Stimulated activated CD8-positive, alpha-beta memory T cell treated with anti-CD3 and anti-CD28 coated beads, Interleukin-4, amount 100 ng/mL, for 1 hour (primary cell): ENCODE measurements at regions not wholly inside any gene's neighbourhood (a gene's known extent, or its start where the extent isn't known, plus 50 kb on each side); places are given as distances from the start of the nearest gene placed in this dataset.
"Not testable (repeated sequence)": the region's sequence is repeated elsewhere in the genome, so short reads cannot be mapped to it uniquely, and the experiment has no call there.

ENCODE experiments used
- DNase-seq, 2 donors: peaks; one replicate each; pipeline ENCODE4 v3.0.0-alpha.2; 2020; ENCODE audit warnings: low read depth in 2 of 2, low spot score in 1 of 2

DNA sequence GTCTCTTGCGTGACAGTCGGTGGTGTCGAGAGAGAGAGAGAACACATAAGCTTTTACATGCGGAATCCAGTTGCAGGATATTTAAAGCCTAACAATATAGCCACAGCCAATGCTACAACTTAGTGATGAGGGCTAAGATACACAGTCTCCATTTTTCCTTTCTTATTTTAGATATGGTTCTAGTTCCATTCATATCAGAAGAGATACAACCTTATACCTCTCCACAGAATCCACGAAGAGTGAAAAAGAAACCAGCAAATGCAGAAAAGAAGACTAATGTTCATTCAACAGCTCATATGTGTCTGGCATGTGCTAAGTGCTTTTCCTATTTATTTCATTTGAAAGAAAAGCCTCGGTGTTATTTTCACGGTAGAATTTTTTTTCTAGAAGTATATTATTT lies 249.0 kb upstream of the SLITRK1 start:
- no peak for DNase-seq

GRCh38 chr13:84130495-84131114 lies 248.3 kb upstream of the SLITRK1 start:
- no peak for DNase-seq

- no peak for DNase-seq
Measured at GRCh38 chr13:84129966-84130365, 247.7 kb upstream of the SLITRK1 start.

- no peak for DNase-seq
Measured at GRCh38 chr13:84127597-84128128, 245.4 kb upstream of the SLITRK1 start.

DNA sequence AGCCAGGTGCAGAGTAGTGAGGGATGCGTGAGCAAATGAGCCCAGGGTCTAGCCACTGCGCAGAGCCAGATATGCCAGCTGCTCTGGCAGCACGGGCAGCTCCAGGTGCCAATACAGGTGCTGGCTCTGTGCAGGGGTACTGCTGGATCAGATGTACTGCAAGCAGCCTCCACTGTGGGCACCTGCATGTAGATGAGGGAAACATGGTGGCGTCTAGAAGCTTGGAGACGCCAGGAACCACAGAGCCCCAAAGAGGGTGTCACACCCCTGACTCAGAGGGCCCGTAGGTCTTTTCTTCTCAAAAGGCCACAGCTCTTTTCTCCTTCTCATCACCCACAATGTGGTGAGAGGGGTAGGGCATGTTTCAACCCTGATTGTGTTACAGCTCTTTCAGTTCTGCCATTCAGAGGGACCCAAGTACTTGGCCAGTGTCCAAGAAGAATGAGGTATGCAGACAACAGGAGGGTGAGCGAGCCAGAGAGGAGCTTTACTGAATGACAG lies 244.4 kb upstream of the SLITRK1 start:
- no peak for DNase-seq

DNA sequence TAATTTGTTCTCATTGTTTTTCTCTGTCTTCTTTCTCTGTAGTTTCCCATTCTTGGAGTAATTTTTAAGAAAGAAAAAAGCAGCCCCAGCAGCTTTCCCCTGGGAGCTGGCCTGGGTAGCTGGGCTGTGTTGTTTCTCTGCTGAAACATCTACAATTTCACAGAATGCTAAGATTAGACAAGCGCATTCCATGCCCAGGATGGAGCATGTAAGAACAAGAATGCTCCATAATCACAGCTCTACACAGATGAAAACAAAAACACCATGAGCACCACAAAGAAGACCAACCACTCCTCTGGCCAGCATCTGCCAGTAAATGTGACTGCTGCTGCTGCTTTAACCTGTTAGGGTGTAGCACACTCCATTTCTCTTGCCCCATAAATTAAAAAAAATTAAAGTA lies 239.2 kb upstream of the SLITRK1 start:
- DNase-seq: no peak

DNA sequence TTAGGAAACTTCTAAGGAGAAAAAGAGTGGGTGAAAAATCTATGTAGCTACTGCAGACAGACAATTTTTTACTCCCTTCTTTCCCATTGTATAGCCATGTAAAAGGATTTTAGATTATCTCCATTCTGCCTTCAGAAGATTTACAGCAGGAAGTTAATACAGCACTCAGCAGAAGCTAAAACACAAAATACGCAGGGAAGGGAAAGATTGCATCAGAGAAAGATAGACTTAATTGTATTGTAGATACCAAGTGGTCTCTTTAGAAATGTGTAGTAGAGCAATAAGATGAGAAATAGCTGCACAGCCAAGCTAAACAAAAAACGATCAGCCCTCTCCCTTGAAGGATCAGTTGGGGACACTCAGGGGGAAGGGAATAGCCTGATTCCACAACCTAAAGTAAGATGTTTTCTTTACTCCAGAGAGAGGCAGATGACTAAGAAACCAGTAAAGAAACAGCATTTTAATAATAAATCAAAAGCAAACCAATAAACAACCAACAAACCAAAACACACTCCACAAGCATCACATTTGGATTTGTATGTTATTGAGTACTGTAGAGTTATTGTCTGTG lies 236.7 kb upstream of the SLITRK1 start:
- no peak for DNase-seq

DNA sequence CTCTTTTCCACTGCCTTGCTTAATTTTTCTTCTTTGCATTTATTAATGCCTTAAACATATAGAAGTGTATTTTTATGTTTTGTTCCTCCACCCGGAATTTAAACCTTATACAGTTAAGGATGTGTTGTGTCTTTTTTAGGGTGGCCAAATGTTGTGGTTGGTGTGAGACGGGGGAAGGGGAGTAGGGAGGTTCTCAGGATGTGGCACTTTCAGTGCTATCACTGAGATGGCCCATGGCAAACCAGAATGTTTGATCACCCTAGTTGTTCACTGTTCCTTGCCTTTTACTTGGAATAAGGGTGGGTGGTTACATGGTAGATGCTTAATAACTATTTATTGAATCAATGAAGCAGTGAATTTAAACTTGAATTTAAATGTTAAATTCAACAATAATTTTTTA lies 216.0 kb upstream of the SLITRK1 start:
- DNase-seq: no peak

GRCh38 chr13:84097148-84097547 lies 214.9 kb upstream of the SLITRK1 start:
- no peak for DNase-seq

DNA sequence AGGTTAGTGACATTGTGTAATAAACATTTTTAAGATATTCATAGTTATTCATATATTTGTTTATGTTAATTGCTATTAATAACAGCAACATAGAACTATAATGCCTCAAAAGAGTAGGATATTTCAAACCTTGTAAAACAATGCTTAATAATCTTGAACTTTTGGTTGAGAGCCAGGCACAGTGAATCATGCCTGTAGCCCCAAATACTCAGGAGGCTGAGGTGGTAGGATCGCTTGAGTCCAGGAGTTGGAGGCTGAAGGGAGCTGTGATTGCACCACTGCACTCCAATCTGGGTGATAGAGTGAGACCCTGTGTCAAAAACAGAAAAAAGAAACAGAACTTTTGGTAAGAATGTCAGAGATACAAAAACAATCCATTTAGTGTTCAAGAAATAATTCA lies 213.9 kb upstream of the SLITRK1 start:
- no peak for DNase-seq

DNA sequence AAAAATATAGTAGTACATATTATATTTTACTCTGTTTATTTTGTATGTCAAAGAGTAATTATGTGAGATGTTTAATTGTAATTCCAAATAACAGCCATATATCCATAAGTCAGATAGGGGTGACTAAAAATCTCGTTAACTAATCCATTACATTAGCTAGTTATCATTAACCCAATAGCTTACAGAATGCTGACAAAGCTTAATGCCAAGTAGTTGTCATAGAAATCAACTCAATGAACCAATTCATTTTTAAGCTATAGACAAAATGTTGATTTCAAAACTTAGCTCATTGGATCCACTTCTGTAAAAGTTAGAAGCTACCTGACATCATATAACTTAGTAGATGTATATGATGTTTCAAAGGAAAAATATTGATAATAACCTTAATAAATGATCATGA lies 206.7 kb upstream of the SLITRK1 start:
- DNase-seq: no peak

GRCh38 chr13:84086847-84087162 lies 204.5 kb upstream of the SLITRK1 start:
- DNase-seq: no peak

DNA sequence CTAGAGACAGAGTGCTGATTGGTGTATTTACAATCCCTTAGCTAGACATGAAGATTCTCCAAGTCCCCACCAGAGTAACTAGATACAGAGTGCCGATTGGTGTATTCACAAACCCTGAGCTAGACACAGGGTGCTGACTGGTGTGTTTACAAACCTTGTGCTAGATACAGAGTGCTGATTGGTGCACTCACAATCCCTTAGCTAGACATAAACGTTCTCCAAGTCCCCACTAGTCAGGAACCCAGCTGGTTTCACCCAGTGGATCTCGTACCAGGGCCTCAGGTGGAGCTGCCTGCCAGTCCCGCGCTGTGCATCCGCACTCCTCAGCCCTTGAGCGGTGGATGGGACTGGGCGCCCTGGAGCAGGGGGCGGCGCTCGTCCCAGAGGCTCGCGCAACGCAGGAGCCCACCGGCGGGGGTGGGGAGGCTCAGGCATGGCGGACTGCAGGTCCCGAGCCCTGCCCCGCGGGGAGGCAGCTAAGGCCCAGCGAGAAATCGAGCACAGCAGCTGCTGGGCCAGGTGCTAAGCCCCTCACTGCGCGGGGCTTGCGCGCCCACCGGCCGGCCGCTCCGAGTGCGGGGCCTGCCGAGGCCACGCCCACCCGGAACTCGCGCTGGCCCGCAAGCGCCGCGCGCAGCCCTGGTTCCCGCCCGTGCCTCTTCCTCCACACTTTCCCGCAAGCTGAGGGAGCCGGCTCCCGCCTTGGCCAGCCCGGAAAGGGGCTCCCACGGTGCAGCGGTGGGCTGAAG lies 204.0 kb upstream of the SLITRK1 start:
- DNase-seq: not testable (repeated sequence)

DNA sequence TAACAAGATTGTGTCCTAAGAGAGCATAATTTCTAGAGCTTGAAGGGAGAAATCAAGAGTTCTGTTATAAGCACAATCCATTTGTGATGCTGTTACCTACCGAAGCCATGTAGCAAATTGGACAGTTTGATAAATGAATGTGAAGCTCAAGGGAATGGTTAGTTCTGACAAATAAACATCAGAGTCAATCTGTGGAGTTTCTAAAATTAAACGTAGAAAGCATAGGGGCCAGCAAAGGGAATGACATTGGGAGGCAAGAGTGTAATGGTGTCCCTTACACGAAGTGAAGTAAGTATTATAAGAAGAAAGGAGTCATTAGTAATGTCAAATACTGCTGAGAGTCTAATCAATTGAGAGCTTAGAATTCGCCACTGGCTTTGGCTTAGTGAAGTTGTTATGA lies 200.2 kb upstream of the SLITRK1 start:
- no peak for DNase-seq

- no peak for DNase-seq
Measured at GRCh38 chr13:84080748-84081530, 198.7 kb upstream of the SLITRK1 start.

- DNase-seq: no peak
Measured at GRCh38 chr13:84077271-84077670, 195.0 kb upstream of the SLITRK1 start.

- DNase-seq: no peak
Measured at GRCh38 chr13:84076280-84076679, 194.0 kb upstream of the SLITRK1 start.

DNA sequence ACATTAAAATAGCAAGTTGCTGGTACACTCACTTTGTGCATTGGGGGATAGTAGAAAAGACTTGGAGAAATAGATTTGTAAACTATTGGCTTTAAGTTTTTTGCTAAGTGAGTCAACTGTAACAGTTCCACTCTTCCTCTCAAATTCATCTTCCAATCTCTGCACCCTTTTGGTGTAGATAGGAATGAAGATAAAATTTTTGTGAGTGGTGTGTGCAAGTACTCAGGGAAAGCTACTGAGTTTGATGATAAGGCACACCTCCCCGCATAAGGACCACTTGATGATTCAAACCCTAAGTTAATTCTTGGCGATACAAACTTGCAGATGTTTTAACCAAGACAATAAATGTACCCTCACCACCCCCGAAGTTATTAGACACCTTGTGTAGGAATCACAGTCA lies 168.3 kb upstream of the SLITRK1 start:
- DNase-seq: no peak

DNA sequence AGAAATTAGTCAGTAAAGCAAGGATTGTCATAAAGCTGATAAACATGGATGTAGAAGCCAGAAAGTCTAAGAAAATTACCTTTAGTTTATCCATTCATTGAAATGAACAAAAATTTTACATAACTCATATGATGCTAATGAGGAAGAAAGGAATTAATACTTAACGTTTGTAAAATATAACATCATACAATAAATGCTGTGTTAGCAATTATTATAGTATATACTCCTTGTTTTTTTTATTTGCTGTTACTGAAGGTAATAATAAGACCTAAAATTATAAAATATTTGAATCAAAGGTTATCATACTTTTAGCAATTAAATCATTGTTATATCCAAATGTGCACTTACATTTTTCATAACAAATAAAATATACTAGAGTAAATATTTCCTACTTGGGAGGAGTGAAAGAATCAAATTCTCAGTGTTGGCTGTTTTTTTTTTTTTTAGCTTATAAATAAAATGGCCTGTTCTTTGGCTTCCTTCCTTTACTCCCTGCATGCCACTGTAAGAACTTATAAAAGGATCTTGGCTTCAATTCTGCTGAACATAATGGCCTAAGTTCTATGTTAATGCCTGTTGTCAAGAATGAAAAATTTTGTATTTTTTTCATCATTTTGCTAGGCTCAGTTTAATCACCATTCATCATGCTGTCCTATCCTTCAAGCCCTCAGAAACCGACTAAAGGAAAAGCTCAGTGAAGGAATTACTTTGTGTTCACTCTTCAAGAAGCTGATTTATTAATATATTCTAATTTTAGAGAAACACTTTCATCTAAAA lies 167.4 kb upstream of the SLITRK1 start:
- no peak for DNase-seq

DNA sequence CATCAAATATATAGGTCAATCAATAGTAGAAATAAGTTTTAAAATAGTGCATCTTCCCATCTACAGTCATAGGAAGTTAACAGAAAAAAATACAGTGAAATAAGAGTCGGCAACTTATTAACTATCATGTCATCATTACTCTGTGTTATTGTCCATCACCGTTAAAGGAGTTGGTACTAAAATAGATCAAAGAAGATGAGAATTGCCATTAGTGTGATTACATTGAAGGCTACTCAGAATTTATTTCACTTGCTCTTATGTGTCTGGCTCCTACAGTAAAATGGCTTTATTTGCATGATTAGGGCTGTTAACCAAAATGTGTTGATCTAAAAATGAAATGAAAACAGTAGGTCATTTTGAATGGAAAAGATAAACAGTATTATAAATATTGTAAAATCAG lies 162.5 kb upstream of the SLITRK1 start:
- DNase-seq: no peak

GRCh38 chr13:84038001-84038400 lies 155.7 kb upstream of the SLITRK1 start:
- no peak for DNase-seq
